ENCODE measurements at regions not wholly inside any gene's neighbourhood (a gene's known extent, or its start where the extent isn't known, plus 50 kb on each side); places are given as distances from the start of the nearest gene placed in this dataset.

DNA sequence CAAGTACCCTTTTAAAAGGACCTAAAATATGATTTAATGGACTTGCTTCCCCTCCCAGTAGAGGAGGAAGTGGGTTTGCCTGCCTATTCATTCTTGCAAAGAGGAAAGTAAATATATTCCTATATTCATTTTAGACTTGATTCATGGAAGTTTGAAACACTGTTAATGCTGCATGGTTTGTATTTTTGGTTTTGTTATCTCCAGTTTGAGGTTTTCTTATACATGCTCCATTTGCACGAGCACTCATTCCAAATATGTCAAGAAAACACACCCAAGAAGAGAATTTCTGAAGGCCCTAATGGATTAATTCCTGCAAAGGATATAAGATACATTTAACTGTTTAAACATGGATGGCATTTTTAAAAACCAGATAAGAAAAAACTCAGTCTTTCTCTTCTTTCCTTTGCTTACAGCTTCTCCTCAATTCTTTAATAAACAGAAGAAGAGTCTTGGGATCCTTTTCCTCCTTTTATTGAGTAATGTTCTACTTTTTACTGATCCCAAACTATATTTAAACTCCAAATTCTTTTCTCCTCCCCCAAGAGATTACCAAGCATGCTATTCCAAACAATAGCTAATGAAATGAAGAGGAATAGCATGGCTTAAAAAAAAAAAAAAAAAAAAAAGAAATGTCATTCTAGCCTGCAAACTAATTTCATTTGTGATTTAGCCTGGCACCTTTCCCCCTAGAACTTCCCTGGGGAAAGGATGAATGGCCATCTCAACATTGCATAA lies 54.6 kb upstream of the LDB2 start:
- TF ChIP-seq, protein P1, sequence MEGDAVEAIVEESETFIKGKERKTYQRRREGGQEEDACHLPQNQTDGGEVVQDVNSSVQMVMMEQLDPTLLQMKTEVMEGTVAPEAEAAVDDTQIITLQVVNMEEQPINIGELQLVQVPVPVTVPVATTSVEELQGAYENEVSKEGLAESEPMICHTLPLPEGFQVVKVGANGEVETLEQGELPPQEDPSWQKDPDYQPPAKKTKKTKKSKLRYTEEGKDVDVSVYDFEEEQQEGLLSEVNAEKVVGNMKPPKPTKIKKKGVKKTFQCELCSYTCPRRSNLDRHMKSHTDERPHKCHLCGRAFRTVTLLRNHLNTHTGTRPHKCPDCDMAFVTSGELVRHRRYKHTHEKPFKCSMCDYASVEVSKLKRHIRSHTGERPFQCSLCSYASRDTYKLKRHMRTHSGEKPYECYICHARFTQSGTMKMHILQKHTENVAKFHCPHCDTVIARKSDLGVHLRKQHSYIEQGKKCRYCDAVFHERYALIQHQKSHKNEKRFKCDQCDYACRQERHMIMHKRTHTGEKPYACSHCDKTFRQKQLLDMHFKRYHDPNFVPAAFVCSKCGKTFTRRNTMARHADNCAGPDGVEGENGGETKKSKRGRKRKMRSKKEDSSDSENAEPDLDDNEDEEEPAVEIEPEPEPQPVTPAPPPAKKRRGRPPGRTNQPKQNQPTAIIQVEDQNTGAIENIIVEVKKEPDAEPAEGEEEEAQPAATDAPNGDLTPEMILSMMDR (IDR thresholded peaks at IDR 0.05; ENCODE audit: unreplicated experiment): no peak
- H3K36me3 Mint-ChIP-seq (ENCODE audit: insufficient read depth): no peaks in the 10 kb centered on the region
- H3K4me3 Mint-ChIP-seq (ENCODE audit: low read depth): no peak overlapping the region
- no peak overlapping the region for H3K27ac Mint-ChIP-seq
- no peak for DNase-seq (ENCODE audit: low spot score, unreplicated experiment)
- peaks cover 9% of the 10 kb centered on the region for H3K9me3 Mint-ChIP-seq (ENCODE audit: low read depth)
- H3K4me1 Mint-ChIP-seq (ENCODE audit: low read depth): no peaks in the 10 kb centered on the region
- H3K27me3 Mint-ChIP-seq: no peaks in the 10 kb centered on the region

DNA sequence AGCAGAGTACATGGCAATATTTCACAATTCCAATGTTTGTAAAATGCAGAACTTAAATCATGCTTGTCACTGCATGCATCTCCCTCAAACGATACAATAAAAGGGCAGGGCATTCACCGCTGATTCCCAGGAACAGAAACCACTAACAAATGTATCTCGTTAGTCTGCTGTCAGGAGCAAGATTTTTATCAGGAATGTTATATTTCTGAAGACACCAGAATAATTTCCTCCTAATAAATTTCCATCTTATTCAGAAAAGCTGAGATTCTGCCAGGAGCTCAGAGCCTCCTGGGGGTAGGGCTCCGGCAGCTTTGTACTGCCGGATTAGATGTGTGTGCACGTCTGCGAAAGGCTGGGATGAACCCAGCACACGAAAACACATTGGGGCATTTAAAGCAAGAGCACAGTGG lies 54.0 kb upstream of the LDB2 start:
- Mint-ChIP-seq H3K27me3 (no peaks in the 10 kb centered on the region), H3K4me3 (ENCODE audit: low read depth) (no peak overlapping the region), H3K27ac (no peak overlapping the region), H3K4me1 (ENCODE audit: low read depth) (no peaks in the 10 kb centered on the region), H3K36me3 (ENCODE audit: insufficient read depth) (no peaks in the 10 kb centered on the region), H3K9me3 (ENCODE audit: low read depth) (peaks cover 9% of the 10 kb centered on the region)
- DNase-seq (ENCODE audit: low spot score, unreplicated experiment): no peak
- TF ChIP-seq, protein P1 (IDR thresholded peaks at IDR 0.05; ENCODE audit: unreplicated experiment): no peak

All from progenitor cell of endocrine pancreas (in vitro differentiated cells).